ENCODE measurements at regions not wholly inside any gene's neighbourhood (a gene's known extent, or its start where the extent isn't known, plus 50 kb on each side); places are given as distances from the start of the nearest gene placed in this dataset.

GRCh38 chr22:49360746-49361145 lies 466.9 kb downstream of the BRD1 start:
- no peaks in the 10 kb centered on the region for H3K27me3 ChIP-seq (ENCODE audit: insufficient read depth, poor library complexity, severe bottlenecking)
- no peak for DNase-seq (ENCODE audit: low read depth in 1 of 2, low spot score in 1 of 2)
- no peak overlapping the region for H3K27ac ChIP-seq (replicated peaks)
- no peak overlapping the region for H3K4me3 ChIP-seq (replicated peaks; ENCODE audit: insufficient read depth, low read length)
- TF ChIP-seq REST (IDR thresholded peaks at IDR 0.05; ENCODE audit: insufficient replicate concordance, low read depth) (no peak), SPI1 (IDR thresholded peaks at IDR 0.05; ENCODE audit: borderline replicate concordance, low read depth) (no peak), POLR2AphosphoS5 (IDR thresholded peaks at IDR 0.05; ENCODE audit: low read depth) (no peak), CTCF (IDR thresholded peaks at IDR 0.05; ENCODE audit: insufficient read depth, low read length) (no peak), GABPA (IDR thresholded peaks at IDR 0.05; ENCODE audit: low read depth) (no peak)

GRCh38 chr22:49359076-49359475 lies 468.6 kb downstream of the BRD1 start:
- no peak overlapping the region for H3K27ac ChIP-seq (replicated peaks)
- H3K4me3 ChIP-seq (replicated peaks; ENCODE audit: insufficient read depth, low read length) = no peak overlapping the region
- TF ChIP-seq SPI1 (IDR thresholded peaks at IDR 0.05; ENCODE audit: borderline replicate concordance, low read depth) = no peak
- TF ChIP-seq GABPA (IDR thresholded peaks at IDR 0.05; ENCODE audit: low read depth) = no peak
- TF ChIP-seq REST (IDR thresholded peaks at IDR 0.05; ENCODE audit: insufficient replicate concordance, low read depth) = no peak
- TF ChIP-seq CTCF (IDR thresholded peaks at IDR 0.05; ENCODE audit: insufficient read depth, low read length) = no peak
- TF ChIP-seq POLR2AphosphoS5 (IDR thresholded peaks at IDR 0.05; ENCODE audit: low read depth) = no peak
- no peaks in the 10 kb centered on the region for H3K27me3 ChIP-seq (ENCODE audit: insufficient read depth, poor library complexity, severe bottlenecking)
- no peak for DNase-seq (ENCODE audit: low read depth in 1 of 2, low spot score in 1 of 2)

DNA sequence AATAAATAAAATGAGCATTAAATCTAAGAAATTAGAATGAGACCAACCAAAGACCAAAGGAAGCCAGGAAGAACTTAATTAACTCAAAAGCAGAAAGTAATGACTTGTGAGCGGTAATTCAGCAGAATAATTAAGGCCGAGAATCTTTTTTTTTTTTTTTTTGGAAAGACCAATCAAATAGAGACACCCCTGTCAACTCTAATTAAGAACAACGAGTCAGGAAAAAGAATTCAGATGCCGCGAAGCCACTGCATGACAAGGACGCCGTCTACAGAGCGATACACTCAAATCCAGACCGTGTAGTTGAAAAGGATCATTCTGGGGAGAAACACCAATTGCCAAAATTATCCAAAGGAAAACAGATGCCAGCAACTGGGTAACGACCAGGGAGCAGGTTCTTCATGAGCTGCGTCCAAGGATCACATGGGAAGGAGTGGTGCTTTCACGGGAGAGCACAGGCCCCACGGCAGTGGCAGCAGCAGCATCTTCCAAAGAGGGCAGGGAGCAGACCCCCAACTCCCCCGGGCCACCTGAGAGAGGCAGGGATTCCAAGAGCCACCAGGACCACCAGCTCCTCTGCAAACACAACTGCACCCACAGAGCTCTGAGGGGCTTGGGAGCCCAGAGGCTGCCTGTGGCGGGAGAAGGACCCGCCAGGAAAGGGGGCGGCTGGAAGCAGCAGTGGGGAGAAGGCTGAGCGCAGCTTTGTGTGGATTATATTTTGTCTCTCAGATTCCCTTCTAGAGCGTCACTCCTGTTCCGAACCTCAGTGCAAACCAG lies 469.8 kb downstream of the BRD1 start:
- peaks cover 2% of the 10 kb centered on the region for H3K27me3 ChIP-seq (ENCODE audit: insufficient read depth, poor library complexity, severe bottlenecking)
- DNase-seq (ENCODE audit: low read depth in 1 of 2, low spot score in 1 of 2) = no peak
- H3K27ac ChIP-seq (replicated peaks) = no peak overlapping the region
- H3K4me3 ChIP-seq (replicated peaks; ENCODE audit: insufficient read depth, low read length) = no peak overlapping the region
- TF ChIP-seq REST (IDR thresholded peaks at IDR 0.05; ENCODE audit: insufficient replicate concordance, low read depth) (no peak), GABPA (IDR thresholded peaks at IDR 0.05; ENCODE audit: low read depth) (no peak), CTCF (IDR thresholded peaks at IDR 0.05; ENCODE audit: insufficient read depth, low read length) (no peak), POLR2AphosphoS5 (IDR thresholded peaks at IDR 0.05; ENCODE audit: low read depth) (no peak), SPI1 (IDR thresholded peaks at IDR 0.05; ENCODE audit: borderline replicate concordance, low read depth) (no peak)

Measured in HL-60 (cell line).